Activated T-cell treated with anti-CD3 and anti-CD28 coated beads, Interleukin-2, amount 50 U/mL, for 4 hours (primary cell): ENCODE measurements at regions not wholly inside any gene's neighbourhood (a gene's known extent, or its start where the extent isn't known, plus 50 kb on each side); places are given as distances from the start of the nearest gene placed in this dataset.

ENCODE experiments used
- ATAC-seq, 2 donors: fragments of 200-7000 bp; cut with Tn5 transposase; one replicate each; pipeline ENCODE4 v1.10.0; 2021
- DNase-seq: peaks from one replicate; pipeline ENCODE4 v3.0.0-alpha.2; 2020
- H3K27me3 Mint-ChIP-seq: one replicate; pipeline ENCODE4 v1.8.0; 2021; ENCODE audit warnings: low read depth, mixed read lengths
- H3K36me3 Mint-ChIP-seq: one replicate; pipeline ENCODE4 v1.8.0; 2022; ENCODE audit warnings: mixed read lengths; ENCODE audit not compliant: insufficient read depth
- H3K4me1 Mint-ChIP-seq: one replicate; pipeline ENCODE4 v1.8.0; 2021; ENCODE audit warnings: low read depth, mixed read lengths
- H3K4me3 Mint-ChIP-seq: one replicate; pipeline ENCODE4 v1.8.0; 2021; ENCODE audit warnings: mild to moderate bottlenecking, moderate library complexity, mixed read lengths
- H3K9me3 Mint-ChIP-seq: one replicate; pipeline ENCODE4 v1.8.0; 2021; ENCODE audit warnings: mixed read lengths

- Mint-ChIP-seq H3K9me3 (no peaks in the 10 kb centered on the region), H3K27me3 (no peaks in the 10 kb centered on the region), H3K4me1 (peaks cover 70% of the 10 kb centered on the region), H3K4me3 (peak overlapping the region; percentile 61), H3K36me3 (no peaks in the 10 kb centered on the region)
- ATAC-seq: no peak
- DNase-seq: no peak
Observed at GRCh38 chr3:152200476-152201420, 68.0 kb upstream of the MBNL1 start.

- H3K27me3 Mint-ChIP-seq: no peaks in the 10 kb centered on the region
- no peaks in the 10 kb centered on the region for H3K9me3 Mint-ChIP-seq
- no peak for DNase-seq
- ATAC-seq: no peak
- peaks cover 69% of the 10 kb centered on the region for H3K4me1 Mint-ChIP-seq
- peak overlapping the region; percentile 81 for H3K4me3 Mint-ChIP-seq
- H3K36me3 Mint-ChIP-seq: peaks cover 4% of the 10 kb centered on the region
Observed at GRCh38 chr3:152202976-152203626, 65.6 kb upstream of the MBNL1 start.

GRCh38 chr3:152203652-152204051, 65.1 kb upstream of the MBNL1 start:
- no peaks in the 10 kb centered on the region for H3K9me3 Mint-ChIP-seq
- peak overlapping the region; percentile 81 for H3K4me3 Mint-ChIP-seq

GRCh38 chr3:152204218-152204617, 64.5 kb upstream of the MBNL1 start:
- Mint-ChIP-seq H3K4me1 (peaks cover 69% of the 10 kb centered on the region), H3K4me3 (peak overlapping the region; percentile 83), H3K36me3 (peaks cover 5% of the 10 kb centered on the region), H3K9me3 (no peaks in the 10 kb centered on the region), H3K27me3 (no peaks in the 10 kb centered on the region)
- DNase-seq (no peak), ATAC-seq (peak; percentile 46 to 72)

More at GRCh38 chr3:152203652-152204051, 65.1 kb upstream of the MBNL1 start:
- ATAC-seq: no peak
- no peak for DNase-seq
- peaks cover 4% of the 10 kb centered on the region for H3K36me3 Mint-ChIP-seq
- H3K4me1 Mint-ChIP-seq: peaks cover 69% of the 10 kb centered on the region
- no peaks in the 10 kb centered on the region for H3K27me3 Mint-ChIP-seq

GRCh38 chr3:152205097-152205593, 63.6 kb upstream of the MBNL1 start:
- peak overlapping the region; percentile 83 for H3K4me3 Mint-ChIP-seq
- H3K9me3 Mint-ChIP-seq: no peaks in the 10 kb centered on the region
- H3K27me3 Mint-ChIP-seq: no peaks in the 10 kb centered on the region
- ATAC-seq (no peak), DNase-seq (no peak)
- peaks cover 69% of the 10 kb centered on the region for H3K4me1 Mint-ChIP-seq
- H3K36me3 Mint-ChIP-seq: peaks cover 5% of the 10 kb centered on the region

GRCh38 chr3:152206243-152206760, 62.4 kb upstream of the MBNL1 start:
- Mint-ChIP-seq H3K27me3 (no peaks in the 10 kb centered on the region), H3K4me1 (peaks cover 71% of the 10 kb centered on the region)

GRCh38 chr3:152208439-152208838, 60.3 kb upstream of the MBNL1 start:
- Mint-ChIP-seq H3K9me3 (no peaks in the 10 kb centered on the region), H3K27me3 (no peaks in the 10 kb centered on the region), H3K4me3 (peak overlapping the region; percentile 56), H3K36me3 (peaks cover 5% of the 10 kb centered on the region), H3K4me1 (peaks cover 74% of the 10 kb centered on the region)
- DNase-seq (no peak), ATAC-seq (no peak)

More at GRCh38 chr3:152206243-152206760, 62.4 kb upstream of the MBNL1 start:
- Mint-ChIP-seq H3K4me3 (no peak overlapping the region), H3K9me3 (no peaks in the 10 kb centered on the region), H3K36me3 (peaks cover 5% of the 10 kb centered on the region)
- ATAC-seq: no peak
- no peak for DNase-seq

GRCh38 chr3:152209060-152209459, 59.7 kb upstream of the MBNL1 start:
- peaks cover 80% of the 10 kb centered on the region for H3K4me1 Mint-ChIP-seq
- H3K36me3 Mint-ChIP-seq: peaks cover 5% of the 10 kb centered on the region
- DNase-seq: no peak
- no peaks in the 10 kb centered on the region for H3K27me3 Mint-ChIP-seq
- peak; percentile 65 to 80 for ATAC-seq
- H3K9me3 Mint-ChIP-seq: no peaks in the 10 kb centered on the region
- H3K4me3 Mint-ChIP-seq: peak overlapping the region; percentile 56

GRCh38 chr3:152209776-152210175, 59.0 kb upstream of the MBNL1 start:
- ATAC-seq: peak; percentile 46 to 50
- DNase-seq: no peak
- Mint-ChIP-seq H3K9me3 (no peaks in the 10 kb centered on the region), H3K36me3 (peaks cover 5% of the 10 kb centered on the region), H3K27me3 (no peaks in the 10 kb centered on the region), H3K4me1 (peaks cover 83% of the 10 kb centered on the region), H3K4me3 (peak overlapping the region; percentile 56)

- Mint-ChIP-seq H3K4me3 (no peak overlapping the region), H3K4me1 (peaks cover 81% of the 10 kb centered on the region), H3K9me3 (no peaks in the 10 kb centered on the region), H3K36me3 (peaks cover 5% of the 10 kb centered on the region), H3K27me3 (no peaks in the 10 kb centered on the region)
- DNase-seq (no peak), ATAC-seq (no peak)
Observed at GRCh38 chr3:152210697-152211096, 58.0 kb upstream of the MBNL1 start.

- no peak overlapping the region for H3K4me3 Mint-ChIP-seq
- DNase-seq (no peak), ATAC-seq (no peak)
- no peaks in the 10 kb centered on the region for H3K27me3 Mint-ChIP-seq
- H3K36me3 Mint-ChIP-seq: peaks cover 4% of the 10 kb centered on the region
- H3K4me1 Mint-ChIP-seq: peaks cover 76% of the 10 kb centered on the region
- H3K9me3 Mint-ChIP-seq: no peaks in the 10 kb centered on the region
Observed at GRCh38 chr3:152211655-152212054, 57.1 kb upstream of the MBNL1 start.

GRCh38 chr3:152213203-152213602, 55.5 kb upstream of the MBNL1 start:
- no peak for DNase-seq

GRCh38 chr3:152213938-152214337, 54.8 kb upstream of the MBNL1 start:
- Mint-ChIP-seq H3K9me3 (no peaks in the 10 kb centered on the region), H3K4me1 (peaks cover 70% of the 10 kb centered on the region), H3K36me3 (peaks cover under 1% of the 10 kb centered on the region), H3K27me3 (no peaks in the 10 kb centered on the region), H3K4me3 (no peak overlapping the region)
- DNase-seq (no peak), ATAC-seq (no peak)

More at GRCh38 chr3:152213203-152213602, 55.5 kb upstream of the MBNL1 start:
- H3K36me3 Mint-ChIP-seq: peaks cover 1% of the 10 kb centered on the region
- H3K27me3 Mint-ChIP-seq: no peaks in the 10 kb centered on the region
- no peak for ATAC-seq
- H3K9me3 Mint-ChIP-seq: no peaks in the 10 kb centered on the region
- H3K4me3 Mint-ChIP-seq: no peak overlapping the region
- H3K4me1 Mint-ChIP-seq: peaks cover 70% of the 10 kb centered on the region
